ENCODE measurements at regions not wholly inside any gene's neighbourhood (a gene's known extent, or its start where the extent isn't known, plus 50 kb on each side); places are given as distances from the start of the nearest gene placed in this dataset.

DNA sequence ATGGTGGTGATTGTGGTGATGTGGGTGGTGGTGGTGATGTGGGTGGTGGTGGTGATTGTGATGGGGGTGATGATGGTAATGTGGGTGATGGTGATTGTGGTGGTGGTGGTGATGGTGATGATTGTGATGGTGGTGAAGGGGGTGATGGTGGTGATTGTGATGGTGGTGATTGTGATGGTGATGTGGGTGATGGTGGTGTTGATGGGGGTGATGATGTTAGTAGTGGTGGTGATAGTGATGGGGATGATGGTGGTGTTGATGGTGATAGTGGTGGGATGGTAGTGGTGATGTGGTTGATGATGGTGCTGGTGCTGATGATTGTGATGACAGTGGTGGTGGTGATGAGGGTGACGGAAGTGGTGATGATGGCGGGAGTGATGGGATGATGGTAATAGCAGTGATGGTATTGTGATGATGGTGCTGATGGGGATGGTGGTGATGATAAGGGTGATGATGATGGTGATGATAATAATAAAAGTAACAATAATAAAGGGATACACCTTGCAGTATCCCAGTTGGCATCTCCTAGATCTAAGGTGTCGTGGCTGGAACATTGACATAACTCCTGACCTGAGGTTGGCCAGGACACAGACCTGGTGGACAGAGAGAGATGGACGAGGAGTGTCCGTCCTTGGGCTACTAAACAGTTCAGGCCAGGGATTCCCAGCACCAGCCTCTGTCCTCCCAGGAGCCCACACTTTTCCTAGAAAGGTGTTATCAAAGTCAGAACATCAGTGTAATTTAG is 344.5 kb downstream of the SEC14L1 start:
- TF ChIP-seq, protein P1, sequence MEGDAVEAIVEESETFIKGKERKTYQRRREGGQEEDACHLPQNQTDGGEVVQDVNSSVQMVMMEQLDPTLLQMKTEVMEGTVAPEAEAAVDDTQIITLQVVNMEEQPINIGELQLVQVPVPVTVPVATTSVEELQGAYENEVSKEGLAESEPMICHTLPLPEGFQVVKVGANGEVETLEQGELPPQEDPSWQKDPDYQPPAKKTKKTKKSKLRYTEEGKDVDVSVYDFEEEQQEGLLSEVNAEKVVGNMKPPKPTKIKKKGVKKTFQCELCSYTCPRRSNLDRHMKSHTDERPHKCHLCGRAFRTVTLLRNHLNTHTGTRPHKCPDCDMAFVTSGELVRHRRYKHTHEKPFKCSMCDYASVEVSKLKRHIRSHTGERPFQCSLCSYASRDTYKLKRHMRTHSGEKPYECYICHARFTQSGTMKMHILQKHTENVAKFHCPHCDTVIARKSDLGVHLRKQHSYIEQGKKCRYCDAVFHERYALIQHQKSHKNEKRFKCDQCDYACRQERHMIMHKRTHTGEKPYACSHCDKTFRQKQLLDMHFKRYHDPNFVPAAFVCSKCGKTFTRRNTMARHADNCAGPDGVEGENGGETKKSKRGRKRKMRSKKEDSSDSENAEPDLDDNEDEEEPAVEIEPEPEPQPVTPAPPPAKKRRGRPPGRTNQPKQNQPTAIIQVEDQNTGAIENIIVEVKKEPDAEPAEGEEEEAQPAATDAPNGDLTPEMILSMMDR (IDR thresholded peaks at IDR 0.05), result no peak
- no peak for TF ChIP-seq POLR2A (IDR thresholded peaks at IDR 0.05)
- no peak for TF ChIP-seq POLR2AphosphoS5 (IDR thresholded peaks at IDR 0.05)

All from transverse colon (tissue), 4 donors.